ENCODE measurements at regions not wholly inside any gene's neighbourhood (a gene's known extent, or its start where the extent isn't known, plus 50 kb on each side); places are given as distances from the start of the nearest gene placed in this dataset.

- Mint-ChIP-seq H3K4me3 (ENCODE audit: unreplicated experiment) (no peak overlapping the region), H3K9me3 (ENCODE audit: unreplicated experiment) (no peaks in the 10 kb centered on the region), H3K36me3 (ENCODE audit: insufficient read depth, unreplicated experiment) (peaks cover 11% of the 10 kb centered on the region), H3K27ac (ENCODE audit: low read depth, unreplicated experiment) (peak overlapping the region; percentile 70), H3K4me1 (ENCODE audit: insufficient read depth, unreplicated experiment) (peaks cover 53% of the 10 kb centered on the region), H3K27me3 (ENCODE audit: insufficient read depth, unreplicated experiment) (no peaks in the 10 kb centered on the region)
- CTCF ChIA-PET: interaction anchor here (0.8 kb wide), 1 partner anchor 14 kb away, joined by 3 read pairs; no protein-coding TSS in a partner anchor
- TF ChIP-seq CTCF (IDR thresholded peaks at IDR 0.05; ENCODE audit: unreplicated experiment): no peak
- no peak for DNase-seq (ENCODE audit: unreplicated experiment)
- BruUV-seq (replicated peaks): no TSS peak
- intact Hi-C loops (cut with micrococcal nuclease): no loop called here
- POLR2A ChIA-PET: interaction anchor here (0.6 to 3.5 kb wide), 9 partner anchors 12 to 249 kb away, joined by 3 to 16 read pairs (median 3); partner anchors contain the start of genes BBS10, NAP1L1 and PHLDA1
These were observed 84.5 kb downstream of the BBS10 start for GRCh38 chr12:76263696-76264095.

- Mint-ChIP-seq H3K27ac (ENCODE audit: low read depth, unreplicated experiment) (peak overlapping the region; percentile 50), H3K27me3 (ENCODE audit: insufficient read depth, unreplicated experiment) (no peaks in the 10 kb centered on the region), H3K36me3 (ENCODE audit: insufficient read depth, unreplicated experiment) (peaks cover 6% of the 10 kb centered on the region), H3K4me3 (ENCODE audit: unreplicated experiment) (peak overlapping the region; percentile 65), H3K4me1 (ENCODE audit: insufficient read depth, unreplicated experiment) (peaks cover 24% of the 10 kb centered on the region), H3K9me3 (ENCODE audit: unreplicated experiment) (no peaks in the 10 kb centered on the region)
- intact Hi-C loops (cut with micrococcal nuclease): no loop called here
- ChIA-PET CTCF (interaction anchor here (0.5 to 1.4 kb wide), 7 partner anchors 9 to 706 kb away, joined by 3 to 8 read pairs (median 3); no protein-coding TSS in a partner anchor), POLR2A (interaction anchor here (0.7 to 3.3 kb wide), 11 partner anchors 10 to 227 kb away, joined by 3 to 24 read pairs (median 5); partner anchors contain the start of genes BBS10 and NAP1L1)
- no peak for TF ChIP-seq CTCF (IDR thresholded peaks at IDR 0.05; ENCODE audit: unreplicated experiment)
- no TSS peak for BruUV-seq (replicated peaks)
- peak; percentile 62 for DNase-seq (ENCODE audit: unreplicated experiment)
These were observed 87.8 kb downstream of the BBS10 start for GRCh38 chr12:76260390-76260748.

GRCh38 chr12:76259660-76260389 lies 88.4 kb downstream of the BBS10 start:
- Mint-ChIP-seq H3K36me3 (ENCODE audit: insufficient read depth, unreplicated experiment) (peaks cover 6% of the 10 kb centered on the region), H3K4me3 (ENCODE audit: unreplicated experiment) (peak overlapping the region; percentile 65), H3K27ac (ENCODE audit: low read depth, unreplicated experiment) (peak overlapping the region; percentile 50), H3K9me3 (ENCODE audit: unreplicated experiment) (no peaks in the 10 kb centered on the region), H3K27me3 (ENCODE audit: insufficient read depth, unreplicated experiment) (no peaks in the 10 kb centered on the region), H3K4me1 (ENCODE audit: insufficient read depth, unreplicated experiment) (peaks cover 24% of the 10 kb centered on the region)
- DNase-seq (ENCODE audit: unreplicated experiment): peak; percentile 72
- TF ChIP-seq CTCF (IDR thresholded peaks at IDR 0.05; ENCODE audit: unreplicated experiment): no peak
- ChIA-PET CTCF (interaction anchor here (0.5 to 1.4 kb wide), 6 partner anchors 9 to 705 kb away, joined by 3 to 5 read pairs (median 3); no protein-coding TSS in a partner anchor), POLR2A (interaction anchor here (0.7 to 3.3 kb wide), 15 partner anchors 11 to 227 kb away, joined by 3 to 24 read pairs (median 4); partner anchors contain the start of genes BBS10 and NAP1L1)
- intact Hi-C loops (cut with micrococcal nuclease): no loop called here
- BruUV-seq (replicated peaks): TSS peak; percentile 79

GRCh38 chr12:76259106-76259505 lies 89.1 kb downstream of the BBS10 start:
- peaks cover 19% of the 10 kb centered on the region for H3K4me1 Mint-ChIP-seq (ENCODE audit: insufficient read depth, unreplicated experiment)
- BruUV-seq (replicated peaks): TSS peak; percentile 94
- H3K27me3 Mint-ChIP-seq (ENCODE audit: insufficient read depth, unreplicated experiment): no peaks in the 10 kb centered on the region
- H3K36me3 Mint-ChIP-seq (ENCODE audit: insufficient read depth, unreplicated experiment): peaks cover 6% of the 10 kb centered on the region
- no peaks in the 10 kb centered on the region for H3K9me3 Mint-ChIP-seq (ENCODE audit: unreplicated experiment)
- no peak for TF ChIP-seq CTCF (IDR thresholded peaks at IDR 0.05; ENCODE audit: unreplicated experiment)
- H3K27ac Mint-ChIP-seq (ENCODE audit: low read depth, unreplicated experiment): peak overlapping the region; percentile 50
- no peak for DNase-seq (ENCODE audit: unreplicated experiment)
- intact Hi-C loops (cut with micrococcal nuclease): no loop called here
- ChIA-PET CTCF (interaction anchor here (0.6 to 1.4 kb wide), 5 partner anchors 10 to 185 kb away, joined by 3 to 4 read pairs (median 3); no protein-coding TSS in a partner anchor), POLR2A (interaction anchor here (0.8 to 3.3 kb wide), 9 partner anchors 12 to 226 kb away, joined by 3 to 24 read pairs (median 6); partner anchors contain the start of genes BBS10 and NAP1L1)
- no peak overlapping the region for H3K4me3 Mint-ChIP-seq (ENCODE audit: unreplicated experiment)

All from MCF 10A (cell line).